H1 (cell line): ENCODE measurements at regions not wholly inside any gene's neighbourhood (a gene's known extent, or its start where the extent isn't known, plus 50 kb on each side); places are given as distances from the start of the nearest gene placed in this dataset.

ENCODE experiments used
- CTCF ChIA-PET: fragments of 300-600 bp; sonication (Branson Sonifier 250); formaldehyde crosslinking; loops from one replicate; lab custom pipeline; 2021; ENCODE audit not compliant: partially characterized antibody; lab: Charles Lee
- POLR2A ChIA-PET: fragments of 300-600 bp; sonication (Branson Sonifier 250); formaldehyde crosslinking; loops from one replicate; lab custom pipeline; 2021; ENCODE audit warnings: inconsistent platforms; ENCODE audit not compliant: partially characterized antibody; lab: Charles Lee
- DNase-seq, 2 experiments: peaks; one replicate each; pipeline versions ENCODE4 v3.0.0 to v3.0.0-alpha.2; 2010 to 2022; ENCODE audit warnings: low spot score in 2 of 2, low read depth in 1 of 2, mixed read lengths in 1 of 2
- FAIRE-seq: peaks from 2 replicates; lab custom pipeline; 2011; peaks lifted over from hg19 to GRCh38; lab: Jason Lieb, UNC
- H2AFZ ChIP-seq: 2 replicates; pipeline ENCODE4 v1.8.1; 2012; ENCODE audit warnings: low read length, inconsistent platforms
- H2AK5ac ChIP-seq: 2 replicates; pipeline ENCODE4 v1.6.1; 2013; ENCODE audit warnings: low read depth, low read length
- H2BK120ac ChIP-seq: replicated peaks from 2 replicates; pipeline ENCODE3; 2013; ENCODE audit warnings: low read depth, low read length, inconsistent platforms
- H2BK12ac ChIP-seq: 2 replicates; pipeline ENCODE4 v1.6.1; 2013; ENCODE audit warnings: low read depth, low read length
- H2BK15ac ChIP-seq: 2 replicates; pipeline ENCODE4 v1.6.1; 2013; ENCODE audit warnings: low read length
- H2BK20ac ChIP-seq: 2 replicates; pipeline ENCODE4 v1.6.1; 2013; ENCODE audit warnings: low read length
- H2BK5ac ChIP-seq: 2 replicates; pipeline ENCODE4 v1.6.1; 2013; ENCODE audit warnings: low read depth, low read length
- H3K14ac ChIP-seq: 2 replicates; pipeline ENCODE4 v1.6.1; 2013; ENCODE audit warnings: inconsistent platforms; ENCODE audit not compliant: insufficient read length
- H3K18ac ChIP-seq: 2 replicates; pipeline ENCODE4 v1.6.1; 2013; ENCODE audit warnings: low read length; ENCODE audit errors: extremely low read depth
- H3K23ac ChIP-seq: 2 replicates; pipeline ENCODE4 v1.6.1; 2013; ENCODE audit warnings: inconsistent platforms; ENCODE audit not compliant: insufficient read length
- H3K23me2 ChIP-seq: 2 replicates; pipeline ENCODE4 v1.6.1; 2013; ENCODE audit warnings: low read depth, low read length
- H3K27ac ChIP-seq: 2 replicates; pipeline ENCODE4 v1.6.1; 2011; ENCODE audit warnings: low read depth, low read length, inconsistent platforms
- H3K27me3 ChIP-seq, 4 experiments: replicated peaks in 1 of 4; 1 replicate in 1 of 4; 2 replicates in 3 of 4; pipeline versions ENCODE4 v1.6.1 to v1.8.1; 2011 to 2013; ENCODE audit warnings: low read length in 3 of 4, mild to moderate bottlenecking in 3 of 4, inconsistent platforms in 2 of 4, mixed read lengths in 2 of 4, moderate library complexity in 1 of 4; ENCODE audit not compliant: control insufficient read depth in 3 of 4, insufficient read depth in 3 of 4; ENCODE audit errors: extremely low read depth in 1 of 4
- H3K36me3 ChIP-seq, 4 experiments: 2 replicates each; pipeline versions ENCODE4 v1.6.1 to v1.8.1; 2011 to 2013; ENCODE audit warnings: mild to moderate bottlenecking in 4 of 4, low read length in 3 of 4, moderate library complexity in 2 of 4, control low read depth in 1 of 4, inconsistent platforms in 1 of 4; ENCODE audit not compliant: insufficient read depth in 4 of 4, control insufficient read depth in 2 of 4
- H3K4ac ChIP-seq: replicated peaks from 2 replicates; pipeline ENCODE3; 2013; ENCODE audit warnings: low read length, low read depth, mixed read lengths, inconsistent platforms; ENCODE audit not compliant: insufficient read length
- H3K4me1 ChIP-seq, 4 experiments: replicated peaks in 1 of 4; 1 replicate in 1 of 4; 2 replicates in 3 of 4; pipeline versions ENCODE4 v1.6.1 to v1.8.1; 2011 to 2013; ENCODE audit warnings: low read length in 3 of 4, inconsistent platforms in 2 of 4, mixed read lengths in 1 of 4; ENCODE audit not compliant: insufficient read depth in 4 of 4, control insufficient read depth in 3 of 4
- H3K4me2 ChIP-seq, 2 experiments: 2 replicates each; pipeline versions ENCODE4 v1.6.1 to v1.8.1; 2011 to 2013; ENCODE audit warnings: low read depth in 2 of 2, low read length in 2 of 2, control low read depth in 1 of 2, inconsistent platforms in 1 of 2, mild to moderate bottlenecking in 1 of 2; ENCODE audit not compliant: insufficient read depth in 1 of 2
- H3K4me3 ChIP-seq, 4 experiments: fragments of 200-600, 300-600 bp in 1 of 4; sonication (generic), shearing (Covaris generic), sonication (Bioruptor Twin) in 1 of 4; 2 replicates each; pipeline versions ENCODE4 v1.5.1 to v1.8.1; 2011 to 2016; ENCODE audit warnings: low read length in 4 of 4, low read depth in 3 of 4, control low read depth in 2 of 4, inconsistent platforms in 2 of 4, mild to moderate bottlenecking in 2 of 4, mixed read lengths in 1 of 4, moderate library complexity in 1 of 4; ENCODE audit not compliant: insufficient read depth in 2 of 4; ENCODE audit errors: extremely low read depth in 1 of 4
- H3K56ac ChIP-seq: replicated peaks from 2 replicates; pipeline ENCODE3; 2013; ENCODE audit warnings: low read depth, mild to moderate bottlenecking, mixed read lengths, low read length, inconsistent platforms; ENCODE audit not compliant: insufficient read length
- H3K79me1 ChIP-seq: 2 replicates; pipeline ENCODE4 v1.6.1; 2013; ENCODE audit warnings: low read depth, low read length, control low read depth
- H3K79me2 ChIP-seq, 2 experiments: 2 replicates each; pipeline versions ENCODE4 v1.6.1 to v1.8.1; 2012 to 2013; ENCODE audit warnings: low read length in 2 of 2, mild to moderate bottlenecking in 2 of 2, inconsistent platforms in 1 of 2; ENCODE audit not compliant: insufficient read depth in 2 of 2, control insufficient read depth in 1 of 2
- H3K9ac ChIP-seq, 4 experiments: replicated peaks in 1 of 4; 1 replicate in 1 of 4; 2 replicates in 3 of 4; pipeline versions ENCODE4 v1.6.1 to v1.8.1; 2011 to 2013; ENCODE audit warnings: low read depth in 3 of 4, low read length in 3 of 4, control low read depth in 2 of 4, mild to moderate bottlenecking in 2 of 4, moderate library complexity in 2 of 4, inconsistent platforms in 1 of 4; ENCODE audit errors: extremely low read depth in 1 of 4
- H3K9me3 ChIP-seq, 2 experiments: 2 replicates each; pipeline versions ENCODE4 v1.6.1 to v1.8.1; 2012 to 2013; ENCODE audit warnings: mild to moderate bottlenecking in 2 of 2, moderate library complexity in 2 of 2, control low read depth in 1 of 2, inconsistent platforms in 1 of 2, low read depth in 1 of 2, low read length in 1 of 2, mixed read lengths in 1 of 2; ENCODE audit not compliant: insufficient read depth in 2 of 2
- H4K20me1 ChIP-seq, 2 experiments: replicated peaks in 1 of 2; 2 replicates each; pipeline versions ENCODE3 to v1.8.1; 2011 to 2013; ENCODE audit warnings: inconsistent platforms in 2 of 2, low read length in 2 of 2, mild to moderate bottlenecking in 1 of 2; ENCODE audit not compliant: insufficient read depth in 2 of 2, control insufficient read depth in 1 of 2
- H4K5ac ChIP-seq: 2 replicates; pipeline ENCODE4 v1.6.1; 2013; ENCODE audit warnings: low read length, low read depth, mixed read lengths, inconsistent platforms; ENCODE audit not compliant: insufficient read length
- H4K8ac ChIP-seq: 2 replicates; pipeline ENCODE4 v1.8.0; 2013; ENCODE audit warnings: mild to moderate bottlenecking, moderate library complexity, low read length, inconsistent platforms; ENCODE audit not compliant: insufficient read depth; ENCODE audit errors: extremely low read depth
- H4K91ac ChIP-seq: replicated peaks from 2 replicates; pipeline ENCODE3; 2013; ENCODE audit warnings: low read length, mixed read lengths, inconsistent platforms; ENCODE audit not compliant: insufficient read length
- EP300 ChIP-seq, 2 experiments: IDR thresholded peaks; 1 replicate in 1 of 2; 2 replicates in 1 of 2; pipeline ENCODE4 v1.6.1; 2011 to 2012; ENCODE audit warnings: low read depth in 2 of 2, low read length in 2 of 2, mild to moderate bottlenecking in 2 of 2, borderline replicate concordance in 1 of 2, inconsistent platforms in 1 of 2, moderate library complexity in 1 of 2
- FOSL1 ChIP-seq: IDR thresholded peaks from 2 replicates; pipeline ENCODE4 v1.6.1; 2011; ENCODE audit warnings: mild to moderate bottlenecking, low read depth, low read length, moderate library complexity; ENCODE audit not compliant: insufficient read depth
- HDAC2 ChIP-seq, 2 experiments: fragments of 300-600 bp in 1 of 2; sonication (generic) in 1 of 2; IDR thresholded peaks; 2 replicates each; pipeline ENCODE4 v1.6.1; 2011 to 2012; ENCODE audit warnings: low read depth in 2 of 2, low read length in 2 of 2, mild to moderate bottlenecking in 2 of 2, moderate library complexity in 2 of 2, borderline replicate concordance in 1 of 2, inconsistent platforms in 1 of 2
- JUN ChIP-seq: IDR thresholded peaks from 2 replicates; pipeline ENCODE4 v1.6.1; 2011; ENCODE audit warnings: low read depth, mild to moderate bottlenecking, improper control_type of control experiment, low read length
- POLR2A ChIP-seq, 2 experiments: IDR thresholded peaks; 1 replicate in 1 of 2; 2 replicates in 1 of 2; pipeline ENCODE4 v1.6.1; 2011; ENCODE audit warnings: low read depth in 2 of 2, low read length in 2 of 2, mild to moderate bottlenecking in 2 of 2; ENCODE audit errors: control extremely low read depth in 1 of 2
- SP4 ChIP-seq: IDR thresholded peaks from 2 replicates; pipeline ENCODE4 v1.6.1; 2012; ENCODE audit warnings: low read length, inconsistent platforms
- WGBS, 2 experiments: shearing (Covaris generic) in 1 of 2; methylation state at CpG; one replicate each; pipeline versions ENCODE4 v1.1.6 to v1.1.7; 2013 to 2015; ENCODE audit warnings: low lambda C conversion rate in 2 of 2, mixed read lengths in 2 of 2, inconsistent platforms in 1 of 2, low coverage in 1 of 2, missing lambda C conversion rate in 1 of 2; ENCODE audit not compliant: insufficient replicate concordance in 2 of 2, insufficient coverage in 1 of 2, insufficient read length in 1 of 2; ENCODE audit errors: extremely low coverage in 1 of 2, missing lambda C conversion rate in 1 of 2; 5-methylcytosine and 5-hydroxymethylcytosine counted together

DNA sequence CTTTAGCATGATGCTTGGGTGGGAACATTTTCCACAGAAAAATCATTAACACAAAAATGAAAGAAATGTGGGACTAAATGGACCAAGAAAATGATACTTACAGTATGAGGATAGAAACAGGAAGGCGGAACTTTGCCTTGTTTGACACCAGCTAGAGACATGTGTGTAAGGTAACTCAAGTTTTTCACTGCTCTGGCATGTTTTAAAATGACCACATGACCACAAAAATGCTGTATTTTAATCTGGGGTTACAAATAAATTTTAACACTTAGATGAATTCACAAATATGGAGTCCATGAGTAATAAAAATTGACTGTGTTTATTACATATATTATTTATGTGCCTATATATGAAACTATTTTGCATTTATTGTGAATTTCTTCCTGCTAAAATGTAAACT is 100.9 kb upstream of the PHYHIPL start:
- H3K9ac ChIP-seq: no peak overlapping the region
- H3K23ac ChIP-seq: no peak overlapping the region
- H2AK5ac ChIP-seq: no peak overlapping the region
- POLR2A ChIA-PET: no interaction called here
- no peaks in the 10 kb centered on the region for H3K79me1 ChIP-seq
- no peak overlapping the region for H3K18ac ChIP-seq
- H3K4me1 ChIP-seq: peaks cover 0 to 3% (median 2%) of the 10 kb centered on the region in 4 experiments; a peak in 2 of 7 replicates
- H3K9me3 ChIP-seq: no peaks in the 10 kb centered on the region
- no peaks in the 10 kb centered on the region for H3K23me2 ChIP-seq
- no peak overlapping the region for H2BK15ac ChIP-seq
- no peak overlapping the region for H3K4ac ChIP-seq
- no peak overlapping the region for H4K91ac ChIP-seq
- H2BK20ac ChIP-seq: no peak overlapping the region
- H3K79me2 ChIP-seq: no peaks in the 10 kb centered on the region
- no peak overlapping the region for H3K27ac ChIP-seq
- H3K56ac ChIP-seq: no peak overlapping the region
- H3K4me3 ChIP-seq: no peak overlapping the region
- H4K5ac ChIP-seq: no peak overlapping the region
- CTCF ChIA-PET: no interaction called here
- no peak overlapping the region for H4K8ac ChIP-seq
- no peak for DNase-seq
- H2BK5ac ChIP-seq: no peak overlapping the region
- H3K27me3 ChIP-seq: no peaks in the 10 kb centered on the region
- no peak overlapping the region for H3K4me2 ChIP-seq
- no peak overlapping the region for H3K14ac ChIP-seq
- no peak overlapping the region for H2BK120ac ChIP-seq
- H4K20me1 ChIP-seq: no peaks in the 10 kb centered on the region
- 96% methylated on average over 1 of the region's 1 CpG; no CpG with 5 or more reads in 1 of the 2 experiments for WGBS, 2 experiments
- no peaks in the 10 kb centered on the region for H3K36me3 ChIP-seq
- no peak for FAIRE-seq
- no peak overlapping the region for H2BK12ac ChIP-seq
- no peak overlapping the region for H2AFZ ChIP-seq
- TF ChIP-seq FOSL1 (no peak), POLR2A (IDR thresholded peaks at IDR 0.05; ENCODE audit: control extremely low read depth in 1 of 2, low read depth in 2 of 2, low read length in 2 of 2) (no peak), HDAC2 (IDR thresholded peaks at IDR 0.05; ENCODE audit: borderline replicate concordance in 1 of 2, low read depth in 2 of 2, low read length in 2 of 2) (no peak), EP300 (IDR thresholded peaks at IDR 0.05; ENCODE audit: borderline replicate concordance in 1 of 2, low read depth in 2 of 2, low read length in 2 of 2) (no peak), JUN (no peak), SP4 (no peak)
- TF ChIP-seq, all 59 proteins: peak for 0
